ENCODE measurements at regions not wholly inside any gene's neighbourhood (a gene's known extent, or its start where the extent isn't known, plus 50 kb on each side); places are given as distances from the start of the nearest gene placed in this dataset.

- H3K9me3 ChIP-seq = no peaks in the 10 kb centered on the region
- DNase-seq = no peak
- intact Hi-C loops (cut with DNase I) = no loop called here
- H3K27ac ChIP-seq = no peak overlapping the region
- TF ChIP-seq CTCF (IDR thresholded peaks at IDR 0.05) (no peak), POLR2A (IDR thresholded peaks at IDR 0.05) (no peak)
- H3K4me1 ChIP-seq = peaks cover 28 to 36% of the 10 kb centered on the region in 2 donors
- H3K36me3 ChIP-seq = no peaks in the 10 kb centered on the region
- H3K4me3 ChIP-seq (replicated peaks in 1 of 3) = no peak overlapping the region
- WGBS, 2 donors = 77 to 92% methylated on average over 1 of the region's 1 CpG
- no peaks in the 10 kb centered on the region for H3K27me3 ChIP-seq
Observed at GRCh38 chr2:55763721-55764120, 70.1 kb upstream of the PNPT1 start.

- H3K4me3 ChIP-seq (replicated peaks in 1 of 3) = no peak overlapping the region
- peak overlapping the region in 1 of 3 donors; percentile 43 for H3K27ac ChIP-seq
- H3K9me3 ChIP-seq = no peaks in the 10 kb centered on the region
- 58 to 60% methylated on average over 2 of the region's 2 CpGs for WGBS, 2 donors
- no peaks in the 10 kb centered on the region for H3K27me3 ChIP-seq
- DNase-seq = no peak
- peaks cover 28 to 36% of the 10 kb centered on the region in 2 donors for H3K4me1 ChIP-seq
- TF ChIP-seq POLR2A (IDR thresholded peaks at IDR 0.05) (no peak), CTCF (IDR thresholded peaks at IDR 0.05) (no peak)
- intact Hi-C loops (cut with DNase I) = no loop called here
- no peaks in the 10 kb centered on the region for H3K36me3 ChIP-seq
Observed at GRCh38 chr2:55761526-55761925, 67.9 kb upstream of the PNPT1 start.

- peak overlapping the region in 1 of 3 donors; percentile 43 for H3K27ac ChIP-seq
- no peaks in the 10 kb centered on the region for H3K27me3 ChIP-seq
- intact Hi-C loops (cut with DNase I) = no loop called here
Observed at GRCh38 chr2:55761024-55761423, 67.4 kb upstream of the PNPT1 start.

GRCh38 chr2:55760125-55760524, 66.5 kb upstream of the PNPT1 start:
- Histone ChIP-seq H3K27ac (no peak overlapping the region), H3K4me1 (peaks cover 28 to 36% of the 10 kb centered on the region in 2 donors), H3K36me3 (no peaks in the 10 kb centered on the region), H3K9me3 (no peaks in the 10 kb centered on the region), H3K4me3 (replicated peaks in 1 of 3) (no peak overlapping the region), H3K27me3 (no peaks in the 10 kb centered on the region)
- TF ChIP-seq CTCF (IDR thresholded peaks at IDR 0.05) = no peak
- no peak for TF ChIP-seq POLR2A (IDR thresholded peaks at IDR 0.05)
- no peak for DNase-seq
- WGBS, 2 donors = 96 to 98% methylated on average over 2 of the region's 2 CpGs
- intact Hi-C loops (cut with DNase I) = no loop called here

More at GRCh38 chr2:55761024-55761423, 67.4 kb upstream of the PNPT1 start:
- Histone ChIP-seq H3K4me1 (peaks cover 28 to 36% of the 10 kb centered on the region in 2 donors), H3K36me3 (no peaks in the 10 kb centered on the region), H3K9me3 (no peaks in the 10 kb centered on the region), H3K4me3 (replicated peaks in 1 of 3) (no peak overlapping the region)
- TF ChIP-seq POLR2A (IDR thresholded peaks at IDR 0.05) = no peak
- TF ChIP-seq CTCF (IDR thresholded peaks at IDR 0.05) = no peak
- no peak for DNase-seq

- no peaks in the 10 kb centered on the region for H3K27me3 ChIP-seq
- intact Hi-C loops (cut with DNase I) = no loop called here
- H3K9me3 ChIP-seq = no peaks in the 10 kb centered on the region
- peaks cover 28 to 31% of the 10 kb centered on the region in 2 donors for H3K4me1 ChIP-seq
- no peak overlapping the region for H3K27ac ChIP-seq
- DNase-seq = no peak
- no peak for TF ChIP-seq POLR2A (IDR thresholded peaks at IDR 0.05)
- TF ChIP-seq CTCF (IDR thresholded peaks at IDR 0.05) = no peak
- 83 to 91% methylated on average over 5 of the region's 5 CpGs for WGBS, 2 donors
- H3K36me3 ChIP-seq = no peaks in the 10 kb centered on the region
- no peak overlapping the region for H3K4me3 ChIP-seq (replicated peaks in 1 of 3)
Observed at GRCh38 chr2:55759271-55759921, 65.8 kb upstream of the PNPT1 start.
